ENCODE measurements at regions not wholly inside any gene's neighbourhood (a gene's known extent, or its start where the extent isn't known, plus 50 kb on each side); places are given as distances from the start of the nearest gene placed in this dataset.
"Not testable (repeated sequence)": the region's sequence is repeated elsewhere in the genome, so short reads cannot be mapped to it uniquely, and the experiment has no call there.

- H3K36me3 ChIP-seq (ENCODE audit: control insufficient read depth, insufficient read depth, low read length) = no peaks in the 10 kb centered on the region
- no peak overlapping the region for H3K4me3 ChIP-seq (ENCODE audit: low read depth, low read length)
- peaks cover 9% of the 10 kb centered on the region for H3K4me1 ChIP-seq (ENCODE audit: control insufficient read depth, insufficient read depth, low read length)
- H3K9ac ChIP-seq (ENCODE audit: low read depth, low read length) = no peak overlapping the region
- no peak overlapping the region for H3K27ac ChIP-seq (ENCODE audit: low read depth, low read length)
- H3K9me3 ChIP-seq (ENCODE audit: control insufficient read depth, insufficient read depth, low read length) = no peaks in the 10 kb centered on the region
- H3K27me3 ChIP-seq (ENCODE audit: control insufficient read depth, insufficient read depth, low read length) = peaks cover 13% of the 10 kb centered on the region
These were observed 49.9 kb upstream of the CAPRIN1 start for GRCh38 chr11:34001557-34002064.

GRCh38 chr11:33999393-33999792 is 52.1 kb upstream of the CAPRIN1 start:
- H3K36me3 ChIP-seq (ENCODE audit: control insufficient read depth, insufficient read depth, low read length) = no peaks in the 10 kb centered on the region
- no peak overlapping the region for H3K4me3 ChIP-seq (ENCODE audit: low read depth, low read length)
- peaks cover 9% of the 10 kb centered on the region for H3K4me1 ChIP-seq (ENCODE audit: control insufficient read depth, insufficient read depth, low read length)
- H3K9ac ChIP-seq (ENCODE audit: low read depth, low read length) = no peak overlapping the region
- H3K27me3 ChIP-seq (ENCODE audit: control insufficient read depth, insufficient read depth, low read length) = peaks cover 16% of the 10 kb centered on the region
- no peak overlapping the region for H3K27ac ChIP-seq (ENCODE audit: low read depth, low read length)
- H3K9me3 ChIP-seq (ENCODE audit: control insufficient read depth, insufficient read depth, low read length) = no peaks in the 10 kb centered on the region

GRCh38 chr11:33997584-33998251 is 53.8 kb upstream of the CAPRIN1 start:
- Histone ChIP-seq H3K4me1 (ENCODE audit: control insufficient read depth, insufficient read depth, low read length) (peaks cover 9% of the 10 kb centered on the region), H3K27ac (ENCODE audit: low read depth, low read length) (no peak overlapping the region), H3K4me3 (ENCODE audit: low read depth, low read length) (no peak overlapping the region)

GRCh38 chr11:33996498-33997454 is 54.8 kb upstream of the CAPRIN1 start:
- Histone ChIP-seq H3K9ac (ENCODE audit: low read depth, low read length) (no peak overlapping the region), H3K27me3 (ENCODE audit: control insufficient read depth, insufficient read depth, low read length) (peaks cover 16% of the 10 kb centered on the region), H3K36me3 (ENCODE audit: control insufficient read depth, insufficient read depth, low read length) (no peaks in the 10 kb centered on the region), H3K9me3 (ENCODE audit: control insufficient read depth, insufficient read depth, low read length) (no peaks in the 10 kb centered on the region), H3K4me1 (ENCODE audit: control insufficient read depth, insufficient read depth, low read length) (peaks cover 9% of the 10 kb centered on the region), H3K4me3 (ENCODE audit: low read depth, low read length) (0 out of 2 replicates have a peak overlapping the region, but pooled peaks have one; percentile 3), H3K27ac (ENCODE audit: low read depth, low read length) (no peak overlapping the region)

More at GRCh38 chr11:33997584-33998251, 53.8 kb upstream of the CAPRIN1 start:
- Histone ChIP-seq H3K9ac (ENCODE audit: low read depth, low read length) (no peak overlapping the region), H3K36me3 (ENCODE audit: control insufficient read depth, insufficient read depth, low read length) (no peaks in the 10 kb centered on the region), H3K9me3 (ENCODE audit: control insufficient read depth, insufficient read depth, low read length) (no peaks in the 10 kb centered on the region), H3K27me3 (ENCODE audit: control insufficient read depth, insufficient read depth, low read length) (peaks cover 16% of the 10 kb centered on the region)

- no peak overlapping the region for H3K4me3 ChIP-seq (ENCODE audit: low read depth, low read length)
- H3K27ac ChIP-seq (ENCODE audit: low read depth, low read length) = no peak overlapping the region
- H3K9ac ChIP-seq (ENCODE audit: low read depth, low read length) = no peak overlapping the region
- H3K27me3 ChIP-seq (ENCODE audit: control insufficient read depth, insufficient read depth, low read length) = peaks cover 16% of the 10 kb centered on the region
- H3K36me3 ChIP-seq (ENCODE audit: control insufficient read depth, insufficient read depth, low read length) = no peaks in the 10 kb centered on the region
- H3K9me3 ChIP-seq (ENCODE audit: control insufficient read depth, insufficient read depth, low read length) = no peaks in the 10 kb centered on the region
- peaks cover 9% of the 10 kb centered on the region for H3K4me1 ChIP-seq (ENCODE audit: control insufficient read depth, insufficient read depth, low read length)
These were observed 56.6 kb upstream of the CAPRIN1 start for GRCh38 chr11:33994937-33995336.

- H3K9ac ChIP-seq (ENCODE audit: low read depth, low read length); H3K27me3 ChIP-seq (ENCODE audit: control insufficient read depth, insufficient read depth, low read length); H3K9me3 ChIP-seq (ENCODE audit: control insufficient read depth, insufficient read depth, low read length); H3K27ac ChIP-seq (ENCODE audit: low read depth, low read length); H3K4me3 ChIP-seq (ENCODE audit: low read depth, low read length); H3K36me3 ChIP-seq (ENCODE audit: control insufficient read depth, insufficient read depth, low read length); H3K4me1 ChIP-seq (ENCODE audit: control insufficient read depth, insufficient read depth, low read length): not testable (repeated sequence)
These were observed 60.4 kb upstream of the CAPRIN1 start for GRCh38 chr11:33991136-33991535.

- H3K9me3 ChIP-seq (ENCODE audit: control insufficient read depth, insufficient read depth, low read length); H3K4me1 ChIP-seq (ENCODE audit: control insufficient read depth, insufficient read depth, low read length); H3K27ac ChIP-seq (ENCODE audit: low read depth, low read length); H3K4me3 ChIP-seq (ENCODE audit: low read depth, low read length); H3K9ac ChIP-seq (ENCODE audit: low read depth, low read length); H3K36me3 ChIP-seq (ENCODE audit: control insufficient read depth, insufficient read depth, low read length); H3K27me3 ChIP-seq (ENCODE audit: control insufficient read depth, insufficient read depth, low read length): not testable (repeated sequence)
These were observed 61.4 kb upstream of the CAPRIN1 start for GRCh38 chr11:33990131-33990530.

GRCh38 chr11:33989461-33989860 is 62.1 kb upstream of the CAPRIN1 start:
- H3K36me3 ChIP-seq (ENCODE audit: control insufficient read depth, insufficient read depth, low read length) = no peaks in the 10 kb centered on the region
- H3K9ac ChIP-seq (ENCODE audit: low read depth, low read length) = no peak overlapping the region
- H3K27me3 ChIP-seq (ENCODE audit: control insufficient read depth, insufficient read depth, low read length) = no peaks in the 10 kb centered on the region
- H3K27ac ChIP-seq (ENCODE audit: low read depth, low read length) = no peak overlapping the region
- no peak overlapping the region for H3K4me3 ChIP-seq (ENCODE audit: low read depth, low read length)
- no peaks in the 10 kb centered on the region for H3K4me1 ChIP-seq (ENCODE audit: control insufficient read depth, insufficient read depth, low read length)
- H3K9me3 ChIP-seq (ENCODE audit: control insufficient read depth, insufficient read depth, low read length) = 0 out of 2 replicates have a peak, but pooled peaks cover 5% of the 10 kb centered on the region

- Histone ChIP-seq H3K9ac (ENCODE audit: low read depth, low read length) (no peak overlapping the region), H3K36me3 (ENCODE audit: control insufficient read depth, insufficient read depth, low read length) (no peaks in the 10 kb centered on the region), H3K4me1 (ENCODE audit: control insufficient read depth, insufficient read depth, low read length) (no peaks in the 10 kb centered on the region), H3K4me3 (ENCODE audit: low read depth, low read length) (no peak overlapping the region), H3K27ac (ENCODE audit: low read depth, low read length) (no peak overlapping the region), H3K9me3 (ENCODE audit: control insufficient read depth, insufficient read depth, low read length) (0 out of 2 replicates have a peak, but pooled peaks cover 5% of the 10 kb centered on the region), H3K27me3 (ENCODE audit: control insufficient read depth, insufficient read depth, low read length) (no peaks in the 10 kb centered on the region)
These were observed 62.8 kb upstream of the CAPRIN1 start for GRCh38 chr11:33988586-33989370.

- Histone ChIP-seq H3K4me3 (ENCODE audit: low read depth, low read length) (no peak overlapping the region), H3K4me1 (ENCODE audit: control insufficient read depth, insufficient read depth, low read length) (no peaks in the 10 kb centered on the region), H3K27ac (ENCODE audit: low read depth, low read length) (no peak overlapping the region), H3K36me3 (ENCODE audit: control insufficient read depth, insufficient read depth, low read length) (no peaks in the 10 kb centered on the region), H3K9ac (ENCODE audit: low read depth, low read length) (no peak overlapping the region), H3K27me3 (ENCODE audit: control insufficient read depth, insufficient read depth, low read length) (no peaks in the 10 kb centered on the region), H3K9me3 (ENCODE audit: control insufficient read depth, insufficient read depth, low read length) (0 out of 2 replicates have a peak, but pooled peaks cover 5% of the 10 kb centered on the region)
These were observed 63.5 kb upstream of the CAPRIN1 start for GRCh38 chr11:33987975-33988580.

Measured in HUES48 (cell line).